ENCODE measurements at regions not wholly inside any gene's neighbourhood (a gene's known extent, or its start where the extent isn't known, plus 50 kb on each side); places are given as distances from the start of the nearest gene placed in this dataset.

GRCh38 chr3:6392123-6392522 lies 468.8 kb upstream of the GRM7 start:
- TF ChIP-seq EZH2 (IDR thresholded peaks at IDR 0.05; ENCODE audit: low read depth), result no peak
- TF ChIP-seq, protein P1, sequence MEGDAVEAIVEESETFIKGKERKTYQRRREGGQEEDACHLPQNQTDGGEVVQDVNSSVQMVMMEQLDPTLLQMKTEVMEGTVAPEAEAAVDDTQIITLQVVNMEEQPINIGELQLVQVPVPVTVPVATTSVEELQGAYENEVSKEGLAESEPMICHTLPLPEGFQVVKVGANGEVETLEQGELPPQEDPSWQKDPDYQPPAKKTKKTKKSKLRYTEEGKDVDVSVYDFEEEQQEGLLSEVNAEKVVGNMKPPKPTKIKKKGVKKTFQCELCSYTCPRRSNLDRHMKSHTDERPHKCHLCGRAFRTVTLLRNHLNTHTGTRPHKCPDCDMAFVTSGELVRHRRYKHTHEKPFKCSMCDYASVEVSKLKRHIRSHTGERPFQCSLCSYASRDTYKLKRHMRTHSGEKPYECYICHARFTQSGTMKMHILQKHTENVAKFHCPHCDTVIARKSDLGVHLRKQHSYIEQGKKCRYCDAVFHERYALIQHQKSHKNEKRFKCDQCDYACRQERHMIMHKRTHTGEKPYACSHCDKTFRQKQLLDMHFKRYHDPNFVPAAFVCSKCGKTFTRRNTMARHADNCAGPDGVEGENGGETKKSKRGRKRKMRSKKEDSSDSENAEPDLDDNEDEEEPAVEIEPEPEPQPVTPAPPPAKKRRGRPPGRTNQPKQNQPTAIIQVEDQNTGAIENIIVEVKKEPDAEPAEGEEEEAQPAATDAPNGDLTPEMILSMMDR (conservative IDR thresholded peaks at IDR 0.05), result no peak; the same call in 1 of the 2 replicates
